Kidney capillary endothelial cell (primary cell): ENCODE measurements at regions not wholly inside any gene's neighbourhood (a gene's known extent, or its start where the extent isn't known, plus 50 kb on each side); places are given as distances from the start of the nearest gene placed in this dataset.
"Not testable (repeated sequence)": the region's sequence is repeated elsewhere in the genome, so short reads cannot be mapped to it uniquely, and the experiment has no call there.

Source experiments
- DNase-seq: peaks from one replicate; pipeline ENCODE4 v3.0.0-alpha.2; 2018; ENCODE audit warnings: low spot score

- no peak for DNase-seq
Measured at GRCh38 chr2:230593765-230594164, 118.9 kb upstream of the CAB39 start.

- no peak for DNase-seq
Measured at GRCh38 chr2:230594286-230594840, 118.3 kb upstream of the CAB39 start.

DNA sequence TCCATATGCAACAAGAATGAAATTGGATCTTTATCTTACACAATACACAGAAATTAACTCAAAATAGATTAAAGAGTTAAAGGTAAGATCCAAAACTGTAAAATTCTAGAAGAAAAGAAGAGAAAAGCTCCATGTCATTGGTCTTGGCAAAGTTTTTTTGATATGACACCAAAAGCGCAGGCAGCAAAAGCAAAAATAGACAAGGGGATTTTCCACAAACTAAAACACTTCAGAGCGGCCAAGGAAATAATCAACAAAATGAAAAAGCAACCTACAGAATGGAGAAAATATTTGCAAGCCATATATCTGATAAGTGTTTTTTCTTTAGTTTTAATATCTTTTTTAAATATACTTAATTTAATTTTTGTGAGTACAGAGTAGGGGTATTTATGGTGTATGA is 112.8 kb upstream of the CAB39 start:
- DNase-seq = no peak

DNA sequence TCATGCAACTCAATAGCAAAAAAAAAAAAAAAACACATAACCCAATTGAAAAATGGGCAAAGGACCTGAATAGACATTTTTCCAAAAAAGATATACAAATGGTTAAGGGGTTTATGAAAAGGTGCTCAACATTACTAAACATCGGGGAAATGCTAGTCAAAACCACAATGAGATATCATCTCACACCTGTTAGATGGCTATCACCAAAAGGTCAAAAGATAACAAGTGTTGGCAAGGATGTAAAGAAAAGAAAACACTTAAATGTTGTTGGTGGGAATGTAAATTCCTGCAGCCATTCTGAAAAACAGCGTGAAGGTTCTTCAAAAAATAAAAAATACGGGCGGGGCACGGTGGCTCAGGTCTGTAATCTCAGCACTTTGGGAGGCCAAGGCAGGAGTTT is 112.4 kb upstream of the CAB39 start:
- DNase-seq = no peak

DNA sequence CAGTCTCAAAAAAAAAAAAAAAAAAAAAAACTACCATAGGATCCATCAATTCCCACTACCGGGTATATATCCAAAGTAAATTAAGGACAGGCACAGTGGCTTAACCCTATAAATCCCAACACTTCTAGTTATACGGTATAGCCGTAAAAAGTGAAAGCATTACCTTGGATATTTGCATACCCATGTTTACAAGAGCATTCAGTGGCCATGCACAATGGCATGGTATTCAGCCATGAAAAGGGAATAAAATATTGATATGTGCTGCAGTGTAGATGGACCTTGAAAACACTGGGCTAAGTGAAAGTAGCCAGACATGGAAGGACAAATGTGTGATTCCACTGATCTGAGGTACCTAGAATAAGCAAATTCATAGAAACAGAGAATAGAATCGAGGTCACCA is 111.8 kb upstream of the CAB39 start:
- DNase-seq = no peak

GRCh38 chr2:230601510-230601909 is 111.1 kb upstream of the CAB39 start:
- no peak for DNase-seq

- DNase-seq = peak; percentile 21
Measured at GRCh38 chr2:230602562-230603230, 109.9 kb upstream of the CAB39 start.

GRCh38 chr2:230603317-230603716 is 109.3 kb upstream of the CAB39 start:
- DNase-seq = not testable (repeated sequence)

DNA sequence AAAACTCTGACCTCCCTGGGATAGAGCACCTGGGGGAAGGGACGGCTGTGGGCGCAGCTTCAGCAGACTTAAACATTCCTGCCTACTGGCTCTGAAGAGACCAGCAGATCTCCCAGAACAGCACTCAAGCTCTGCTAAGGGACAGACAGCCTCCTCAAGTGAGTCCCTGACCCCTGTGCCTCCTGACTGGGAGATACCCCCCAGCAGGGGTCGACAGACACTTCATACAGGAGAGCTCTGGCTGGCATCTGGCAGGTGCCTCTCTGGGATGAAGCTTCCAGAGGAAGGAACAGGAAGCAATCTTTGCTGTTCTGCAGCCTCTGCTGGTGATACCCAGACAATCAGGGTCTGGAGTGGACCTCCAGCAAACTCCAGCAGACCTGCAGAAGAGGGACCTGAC is 108.5 kb upstream of the CAB39 start:
- not testable (repeated sequence) for DNase-seq

DNA sequence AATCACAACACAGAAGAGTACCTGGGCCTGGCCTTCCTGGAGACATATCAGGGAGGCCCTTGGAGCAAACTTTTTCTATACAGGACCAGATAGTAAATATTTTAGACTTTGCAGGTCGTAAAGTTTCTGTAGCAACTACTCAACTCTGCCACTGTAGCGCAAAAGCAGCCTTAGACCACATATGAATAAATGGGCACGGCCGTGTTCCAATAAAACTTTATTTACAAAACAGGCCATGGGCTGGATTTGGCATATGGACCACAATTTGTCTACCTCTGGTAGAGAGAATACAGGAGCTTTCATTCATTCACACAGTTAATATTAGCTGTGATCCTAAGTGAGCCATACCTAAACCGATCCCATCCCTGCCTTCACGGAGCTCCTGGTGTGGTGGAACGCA is 98.6 kb upstream of the CAB39 start:
- DNase-seq = no peak

DNA sequence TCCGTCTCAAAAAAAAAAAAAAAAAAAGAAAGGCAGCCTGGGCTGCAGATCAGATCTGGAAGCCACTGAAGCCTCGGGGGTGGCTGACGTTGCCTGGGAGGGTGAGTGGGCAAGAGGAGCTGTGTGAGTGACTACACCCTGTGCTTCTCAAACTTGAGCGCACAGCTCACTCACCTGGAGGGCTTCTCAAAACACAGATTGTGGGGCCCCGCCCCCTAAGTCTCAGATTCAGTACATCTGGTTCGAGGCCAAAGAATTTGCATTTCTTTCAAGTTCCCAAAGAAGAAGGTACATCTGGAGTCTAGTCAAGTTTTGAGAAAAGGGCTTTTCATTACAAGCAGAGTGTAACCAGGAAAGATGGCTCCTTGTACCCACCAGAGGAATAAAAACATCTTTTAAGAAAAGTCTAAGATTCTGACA is 97.7 kb upstream of the CAB39 start:
- DNase-seq = no peak

DNA sequence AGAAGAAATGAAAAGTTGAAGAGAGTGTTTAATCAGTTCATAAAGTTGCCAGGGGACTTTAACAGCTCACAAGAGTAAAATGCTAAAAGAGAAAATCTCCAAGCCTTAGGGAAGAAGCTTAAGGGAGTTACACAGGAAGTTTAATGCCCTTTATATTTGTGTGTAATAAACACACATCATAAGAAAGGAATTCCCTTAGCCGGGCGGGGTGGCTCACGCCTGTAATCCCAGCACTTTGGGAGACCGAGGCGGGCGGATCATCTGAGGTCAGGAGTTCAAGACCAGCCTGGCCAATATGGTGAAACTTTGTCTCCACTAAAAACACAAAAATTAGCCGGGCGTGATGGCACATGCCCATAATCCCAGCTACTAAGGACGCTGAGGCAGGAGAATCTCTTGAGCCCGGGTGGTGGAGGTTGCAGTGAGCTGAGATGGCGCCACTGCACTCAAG is 95.4 kb upstream of the CAB39 start:
- peak; percentile 17 for DNase-seq

DNA sequence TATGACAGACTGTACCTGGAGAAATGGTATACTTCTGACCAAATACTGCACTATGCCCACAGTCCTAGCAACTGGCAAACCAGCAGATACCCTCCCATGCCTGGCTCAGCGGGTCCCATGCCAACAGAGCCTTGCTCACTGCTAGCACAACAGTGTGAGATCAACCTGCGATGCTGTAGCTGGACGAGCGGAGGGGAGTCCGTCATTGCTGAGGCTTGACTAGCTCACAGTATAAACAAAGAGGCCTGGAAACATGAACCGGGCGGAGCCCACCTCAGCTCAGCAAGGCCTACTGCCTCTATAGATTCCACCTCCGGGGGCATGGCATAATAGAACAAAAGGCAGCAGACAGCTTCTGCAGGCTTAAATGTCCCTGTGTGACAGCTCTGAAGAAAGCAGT is 93.2 kb upstream of the CAB39 start:
- no peak for DNase-seq

GRCh38 chr2:230625220-230625619 is 87.4 kb upstream of the CAB39 start:
- DNase-seq = not testable (repeated sequence)

- DNase-seq = not testable (repeated sequence)
Measured at GRCh38 chr2:230627091-230627490, 85.6 kb upstream of the CAB39 start.

GRCh38 chr2:230627806-230628724 is 84.6 kb upstream of the CAB39 start:
- no peak for DNase-seq

DNA sequence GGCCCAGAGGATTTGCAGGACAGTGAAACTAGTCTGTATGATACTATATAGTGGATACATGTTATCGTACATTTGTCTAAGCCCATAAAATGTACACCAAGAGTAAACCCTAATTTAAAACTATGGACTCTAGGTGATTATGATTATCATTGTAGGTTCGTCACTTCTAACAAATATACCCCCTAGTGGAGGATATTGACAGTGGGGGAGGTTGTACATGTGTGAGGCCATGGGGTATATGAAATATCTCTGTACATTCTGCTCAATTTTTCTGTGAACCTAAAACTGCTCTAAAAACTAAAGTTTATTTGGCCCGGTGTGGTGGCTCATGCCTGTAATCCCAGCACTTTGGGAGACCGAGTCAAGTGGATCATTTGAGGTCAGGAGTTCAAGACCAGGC is 81.2 kb upstream of the CAB39 start:
- no peak for DNase-seq

GRCh38 chr2:230634146-230634545 is 78.5 kb upstream of the CAB39 start:
- no peak for DNase-seq

- DNase-seq = not testable (repeated sequence)
Measured at GRCh38 chr2:230634721-230635313, 77.8 kb upstream of the CAB39 start.

DNA sequence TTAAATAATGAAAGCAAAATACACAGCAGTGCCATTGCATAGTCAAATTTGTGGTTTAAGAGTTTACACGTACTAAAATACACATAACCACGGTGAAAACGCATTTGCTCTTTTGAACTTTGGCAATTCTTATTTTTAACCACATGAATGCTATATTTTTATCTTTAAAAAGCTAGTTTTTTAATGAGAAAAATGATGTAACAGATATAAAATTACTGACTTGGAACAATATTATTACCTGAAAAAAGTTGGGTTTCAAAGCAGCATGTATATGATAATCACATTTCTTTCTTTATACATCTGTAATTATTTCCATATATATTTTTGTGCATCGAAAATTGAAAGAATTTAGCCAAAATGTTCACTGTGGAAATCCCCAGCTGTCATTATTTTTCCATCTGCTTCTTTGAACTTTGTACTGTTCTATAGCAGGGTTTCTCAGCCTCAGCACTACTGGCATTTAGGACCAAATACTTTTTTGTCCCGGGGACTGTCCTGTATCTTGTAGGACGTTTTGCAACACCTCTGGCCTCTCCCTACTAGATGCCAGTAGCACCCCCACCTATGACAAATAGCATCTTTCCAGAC is 75.9 kb upstream of the CAB39 start:
- no peak for DNase-seq

DNA sequence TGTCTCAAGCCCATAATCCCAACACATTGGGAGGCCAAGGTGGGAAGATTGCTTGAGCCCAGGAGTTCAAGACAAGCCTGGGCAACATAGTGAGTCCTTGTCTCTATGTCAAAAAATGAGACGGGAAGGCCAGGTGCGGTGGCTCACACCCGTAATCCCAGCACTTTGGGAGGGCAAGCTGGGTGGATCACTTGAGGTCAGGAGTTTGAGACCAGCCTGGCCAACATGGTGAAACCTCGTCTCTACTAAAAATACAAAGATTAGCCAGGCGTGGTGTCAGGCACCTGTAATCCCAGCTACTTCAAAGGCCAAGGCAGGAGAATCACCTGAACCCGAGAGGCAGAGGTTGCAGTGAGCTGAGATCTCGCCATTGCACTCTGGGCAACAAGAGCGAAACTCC is 75.2 kb upstream of the CAB39 start:
- DNase-seq = not testable (repeated sequence)

- no peak for DNase-seq
Measured at GRCh38 chr2:230640540-230641011, 72.1 kb upstream of the CAB39 start.
